Vagina (tissue), 2 donors: ENCODE measurements at regions not wholly inside any gene's neighbourhood (a gene's known extent, or its start where the extent isn't known, plus 50 kb on each side); places are given as distances from the start of the nearest gene placed in this dataset.
"Not testable (repeated sequence)": the region's sequence is repeated elsewhere in the genome, so short reads cannot be mapped to it uniquely, and the experiment has no call there.

Source experiments
- DNase-seq, 2 donors: peaks; one replicate each; pipeline ENCODE4 v3.0.0-alpha.2; 2017; ENCODE audit errors: extremely low spot score in 2 of 2
- H3K27ac ChIP-seq: fragments of 200-600 bp; sonication (generic); one replicate; pipeline ENCODE4 v1.5.1; 2019
- H3K27me3 ChIP-seq: fragments of 200-600 bp; sonication (generic); one replicate; pipeline ENCODE4 v1.5.1; 2019
- H3K36me3 ChIP-seq, 2 donors: fragments of 200-600 bp; sonication (generic); one replicate each; pipeline ENCODE4 v1.5.1; 2017 to 2019
- H3K4me1 ChIP-seq: fragments of 200-600 bp; sonication (generic); one replicate; pipeline ENCODE4 v1.5.1; 2019
- H3K4me3 ChIP-seq, 2 donors: fragments of 200-600 bp; sonication (generic); 1 replicate in 1 of 2; 2 replicates in 1 of 2; pipeline ENCODE4 v1.5.1; 2016 to 2019
- H3K9me3 ChIP-seq: fragments of 200-600 bp; sonication (generic); one replicate; pipeline ENCODE4 v1.5.1; 2019
- POLR2A ChIP-seq, 2 donors: fragments of 450-650 bp; IDR thresholded peaks; one replicate each; pipeline ENCODE4 v1.6.1; 2017; ENCODE audit warnings: antibody characterized with exemption in 2 of 2, mild to moderate bottlenecking in 2 of 2, moderate library complexity in 2 of 2
- POLR2AphosphoS5 ChIP-seq, 2 donors: sonication (generic); formaldehyde crosslinking; IDR thresholded peaks; one replicate each; pipeline ENCODE4 v1.9.0; 2017; ENCODE audit warnings: antibody characterized with exemption in 2 of 2, mild to moderate bottlenecking in 2 of 2, low read depth in 1 of 2; ENCODE audit not compliant: insufficient read depth in 1 of 2
- intact Hi-C: fragments of 100-400 bp; cut with DNase I; formaldehyde crosslinking; loops from one replicate; pipeline ENCODE4 v1.15.1; 2023
- TF ChIP-seq, protein P1 (sequence below), 3 experiments: fragments of 450-650 bp in 2 of 3; fragments of 200-600 bp in 1 of 3; sonication (generic) in 1 of 3; IDR thresholded peaks; one replicate each; pipeline ENCODE4 v1.5.1; 2017 to 2019; ENCODE audit warnings: antibody characterized with exemption in 3 of 3, mild to moderate bottlenecking in 2 of 3, moderate library complexity in 2 of 3

- H3K36me3 ChIP-seq = no peaks in the 10 kb centered on the region
- H3K27ac ChIP-seq = no peak overlapping the region
- no peak overlapping the region for H3K4me3 ChIP-seq
- no peak for DNase-seq
- intact Hi-C loops = no loop called here
- TF ChIP-seq POLR2AphosphoS5 (IDR thresholded peaks at IDR 0.05; ENCODE audit: insufficient read depth in 1 of 2, low read depth in 1 of 2) (no peak), POLR2A (IDR thresholded peaks at IDR 0.05) (no peak)
- TF ChIP-seq, protein P1, sequence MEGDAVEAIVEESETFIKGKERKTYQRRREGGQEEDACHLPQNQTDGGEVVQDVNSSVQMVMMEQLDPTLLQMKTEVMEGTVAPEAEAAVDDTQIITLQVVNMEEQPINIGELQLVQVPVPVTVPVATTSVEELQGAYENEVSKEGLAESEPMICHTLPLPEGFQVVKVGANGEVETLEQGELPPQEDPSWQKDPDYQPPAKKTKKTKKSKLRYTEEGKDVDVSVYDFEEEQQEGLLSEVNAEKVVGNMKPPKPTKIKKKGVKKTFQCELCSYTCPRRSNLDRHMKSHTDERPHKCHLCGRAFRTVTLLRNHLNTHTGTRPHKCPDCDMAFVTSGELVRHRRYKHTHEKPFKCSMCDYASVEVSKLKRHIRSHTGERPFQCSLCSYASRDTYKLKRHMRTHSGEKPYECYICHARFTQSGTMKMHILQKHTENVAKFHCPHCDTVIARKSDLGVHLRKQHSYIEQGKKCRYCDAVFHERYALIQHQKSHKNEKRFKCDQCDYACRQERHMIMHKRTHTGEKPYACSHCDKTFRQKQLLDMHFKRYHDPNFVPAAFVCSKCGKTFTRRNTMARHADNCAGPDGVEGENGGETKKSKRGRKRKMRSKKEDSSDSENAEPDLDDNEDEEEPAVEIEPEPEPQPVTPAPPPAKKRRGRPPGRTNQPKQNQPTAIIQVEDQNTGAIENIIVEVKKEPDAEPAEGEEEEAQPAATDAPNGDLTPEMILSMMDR (IDR thresholded peaks at IDR 0.05) = no peak
- H3K27me3 ChIP-seq = no peaks in the 10 kb centered on the region
- H3K9me3 ChIP-seq = no peaks in the 10 kb centered on the region
- no peaks in the 10 kb centered on the region for H3K4me1 ChIP-seq
These were observed 145.3 kb upstream of the SLC35G4 start for GRCh38 chr18:11464129-11464528.

- Histone ChIP-seq H3K27ac (no peak overlapping the region), H3K36me3 (no peaks in the 10 kb centered on the region), H3K4me3 (no peak overlapping the region), H3K4me1 (no peaks in the 10 kb centered on the region), H3K9me3 (no peaks in the 10 kb centered on the region), H3K27me3 (no peaks in the 10 kb centered on the region)
- DNase-seq = no peak
- intact Hi-C loops = no loop called here
- no peak for TF ChIP-seq POLR2AphosphoS5 (IDR thresholded peaks at IDR 0.05; ENCODE audit: insufficient read depth in 1 of 2, low read depth in 1 of 2)
- TF ChIP-seq, protein P1 (IDR thresholded peaks at IDR 0.05) = no peak
These were observed 150.9 kb upstream of the SLC35G4 start for GRCh38 chr18:11458447-11458846.

DNA sequence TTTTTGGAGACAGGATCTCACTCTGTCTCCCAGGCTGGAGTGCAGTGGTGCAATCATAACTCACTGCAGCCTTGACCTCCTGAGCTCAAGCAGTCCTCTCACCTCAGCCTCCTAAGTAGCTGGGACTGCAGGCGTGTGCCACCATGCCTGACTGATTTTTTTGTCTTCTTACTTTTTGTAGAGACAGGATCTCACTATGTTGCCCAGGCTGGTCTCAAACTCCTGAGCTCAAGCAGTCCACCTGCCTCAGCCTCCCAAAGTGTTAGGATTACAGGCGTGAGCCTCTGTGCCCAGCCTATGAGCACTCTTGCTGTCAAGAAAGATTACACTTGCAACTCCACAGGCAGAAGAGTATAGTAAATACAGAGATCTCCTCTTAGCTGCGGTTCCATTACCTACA lies 151.5 kb upstream of the SLC35G4 start:
- H3K27ac ChIP-seq, H3K9me3 ChIP-seq, intact Hi-C loops, DNase-seq, H3K36me3 ChIP-seq, H3K4me1 ChIP-seq, H3K27me3 ChIP-seq, H3K4me3 ChIP-seq: not testable (repeated sequence)

- no peak for DNase-seq
- no peaks in the 10 kb centered on the region for H3K36me3 ChIP-seq
- intact Hi-C loops = no loop called here
- TF ChIP-seq POLR2AphosphoS5 (IDR thresholded peaks at IDR 0.05; ENCODE audit: insufficient read depth in 1 of 2, low read depth in 1 of 2) = no peak
- H3K27me3 ChIP-seq = no peaks in the 10 kb centered on the region
- H3K9me3 ChIP-seq = no peaks in the 10 kb centered on the region
- H3K4me1 ChIP-seq = no peaks in the 10 kb centered on the region
- no peak overlapping the region for H3K27ac ChIP-seq
- H3K4me3 ChIP-seq = no peak overlapping the region
These were observed 155.4 kb upstream of the SLC35G4 start for GRCh38 chr18:11454040-11454439.

GRCh38 chr18:11444169-11444568 lies 165.2 kb upstream of the SLC35G4 start:
- H3K4me1 ChIP-seq, H3K27ac ChIP-seq, H3K27me3 ChIP-seq, DNase-seq, H3K4me3 ChIP-seq, H3K9me3 ChIP-seq, intact Hi-C loops, H3K36me3 ChIP-seq: not testable (repeated sequence)

DNA sequence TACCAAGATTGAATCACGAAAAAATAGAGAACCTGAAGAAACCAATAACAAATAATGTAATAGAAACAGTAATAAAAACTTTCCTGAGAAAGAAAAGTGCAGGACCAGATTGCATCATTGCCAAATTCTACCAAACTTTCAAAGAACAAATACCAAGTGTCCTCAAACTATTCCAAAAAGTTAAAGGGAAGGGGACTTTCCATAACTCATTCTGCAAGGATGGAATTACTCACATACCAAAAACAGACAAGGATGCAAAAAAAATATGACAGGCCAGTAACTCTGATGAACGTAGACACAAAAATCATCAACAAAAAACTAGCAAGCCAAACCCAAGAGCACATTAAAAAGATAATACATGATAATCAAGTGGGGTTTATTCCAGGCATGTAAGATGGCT lies 172.3 kb upstream of the SLC35G4 start:
- Histone ChIP-seq H3K36me3 (no peaks in the 10 kb centered on the region), H3K4me3 (no peak overlapping the region), H3K27me3 (no peaks in the 10 kb centered on the region), H3K4me1 (no peaks in the 10 kb centered on the region), H3K9me3 (no peaks in the 10 kb centered on the region), H3K27ac (no peak overlapping the region)
- DNase-seq = no peak
- intact Hi-C loops = no loop called here
- no peak for TF ChIP-seq POLR2AphosphoS5 (IDR thresholded peaks at IDR 0.05; ENCODE audit: insufficient read depth in 1 of 2, low read depth in 1 of 2)
- TF ChIP-seq, protein P1 (IDR thresholded peaks at IDR 0.05) = no peak
- TF ChIP-seq POLR2A (IDR thresholded peaks at IDR 0.05) = no peak

DNA sequence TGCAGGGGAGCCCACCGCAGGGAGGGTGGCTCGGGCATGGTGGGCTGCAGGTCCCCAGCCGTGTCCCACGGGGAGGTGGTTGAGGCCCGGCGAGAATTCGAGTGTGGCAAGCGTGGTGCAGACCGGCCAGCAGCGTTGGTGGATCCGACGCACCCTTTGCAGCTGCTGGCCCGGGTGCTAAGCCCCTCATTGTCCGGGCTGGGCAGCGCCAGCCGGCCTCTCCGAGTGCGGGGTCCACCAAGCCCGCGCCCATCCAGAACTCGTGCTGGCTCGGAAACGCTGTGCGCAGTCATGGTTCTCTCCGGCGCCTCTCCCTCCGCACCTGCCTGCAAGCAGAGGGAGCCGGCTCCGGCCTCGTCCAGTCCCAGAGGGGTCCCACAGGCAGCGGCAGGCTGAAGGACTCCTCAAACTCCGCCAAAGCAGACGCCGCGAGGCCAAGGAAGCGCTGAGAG lies 177.0 kb upstream of the SLC35G4 start:
- Histone ChIP-seq H3K27me3 (no peaks in the 10 kb centered on the region), H3K4me1 (no peaks in the 10 kb centered on the region), H3K9me3 (no peaks in the 10 kb centered on the region), H3K27ac (no peak overlapping the region), H3K36me3 (no peaks in the 10 kb centered on the region), H3K4me3 (no peak overlapping the region)
- no peak for TF ChIP-seq POLR2AphosphoS5 (IDR thresholded peaks at IDR 0.05; ENCODE audit: insufficient read depth in 1 of 2, low read depth in 1 of 2)
- TF ChIP-seq, protein P1 (IDR thresholded peaks at IDR 0.05) = no peak
- TF ChIP-seq POLR2A (IDR thresholded peaks at IDR 0.05) = no peak
- DNase-seq = no peak
- intact Hi-C loops = no loop called here
